Neural progenitor cell (in vitro differentiated cells): ENCODE measurements at regions not wholly inside any gene's neighbourhood (a gene's known extent, or its start where the extent isn't known, plus 50 kb on each side); places are given as distances from the start of the nearest gene placed in this dataset.

Experiments
- CTCF ChIP-seq: fragments of 200-600 bp; sonication (generic); IDR thresholded peaks from 2 replicates; pipeline ENCODE4 v1.5.1; 2017; ENCODE audit warnings: antibody characterized with exemption, mild to moderate bottlenecking
- EZH2phosphoT487 ChIP-seq: fragments of 200-600 bp; sonication (generic); IDR thresholded peaks from 2 replicates; pipeline ENCODE4 v1.6.1; 2017; ENCODE audit warnings: antibody characterized with exemption

GRCh38 chr10:111921821-111922220 lies 261.7 kb downstream of the GPAM start:
- no peak for TF ChIP-seq CTCF
- TF ChIP-seq EZH2phosphoT487 = no peak
